Neural cell (in vitro differentiated cells): ENCODE measurements at regions not wholly inside any gene's neighbourhood (a gene's known extent, or its start where the extent isn't known, plus 50 kb on each side); places are given as distances from the start of the nearest gene placed in this dataset.

Source experiments
- CTCF ChIP-seq: fragments of 450-650 bp; IDR thresholded peaks from 2 replicates; pipeline ENCODE4 v1.5.1; 2014; ENCODE audit warnings: antibody characterized with exemption, mild to moderate bottlenecking, moderate library complexity; ENCODE audit not compliant: poor library complexity, severe bottlenecking
- EP300 ChIP-seq: fragments of 450-650 bp; conservative IDR thresholded peaks from 2 replicates; pipeline ENCODE4 v1.6.1; 2014; ENCODE audit warnings: antibody characterized with exemption, mild to moderate bottlenecking, moderate library complexity; ENCODE audit not compliant: poor library complexity, severe bottlenecking
- EZH2 ChIP-seq: fragments of 200-600, 300-800 bp; shearing (Covaris generic), sonication (generic); IDR thresholded peaks from 2 replicates; pipeline ENCODE4 v1.6.1; 2014; ENCODE audit warnings: antibody characterized with exemption, low read length, borderline replicate concordance, mild to moderate bottlenecking; ENCODE audit not compliant: insufficient read depth, poor library complexity, severe bottlenecking
- MXI1 ChIP-seq: fragments of 450-650 bp; conservative IDR thresholded peaks from 2 replicates; pipeline ENCODE4 v1.6.1; 2014; ENCODE audit warnings: antibody characterized with exemption, mild to moderate bottlenecking; ENCODE audit not compliant: poor library complexity, severe bottlenecking
- POLR2AphosphoS5 ChIP-seq: IDR thresholded peaks from 2 replicates; pipeline ENCODE4 v1.6.1; 2012
- RAD21 ChIP-seq: fragments of 450-650 bp; conservative IDR thresholded peaks from 2 replicates; pipeline ENCODE4 v1.6.1; 2014; ENCODE audit warnings: antibody characterized with exemption, mild to moderate bottlenecking, moderate library complexity
- REST ChIP-seq: IDR thresholded peaks from 2 replicates; pipeline ENCODE4 v1.6.1; 2012; ENCODE audit warnings: borderline replicate concordance
- SMC3 ChIP-seq: fragments of 450-650 bp; conservative IDR thresholded peaks from 2 replicates; pipeline ENCODE4 v1.6.1; 2014; ENCODE audit warnings: antibody characterized with exemption, mild to moderate bottlenecking, moderate library complexity; ENCODE audit not compliant: poor library complexity
- TAF1 ChIP-seq: IDR thresholded peaks from 2 replicates; pipeline ENCODE4 v1.6.1; 2012; ENCODE audit warnings: low read depth

GRCh38 chr14:53391631-53392285 is 238.6 kb upstream of the DDHD1 start:
- TF ChIP-seq TAF1 (no peak), CTCF (no peak), EP300 (no peak), POLR2AphosphoS5 (no peak), EZH2 (no peak), REST (no peak), SMC3 (no peak), RAD21 (no peak), MXI1 (no peak)
